GM18861 (cell line): ENCODE measurements at regions not wholly inside any gene's neighbourhood (a gene's known extent, or its start where the extent isn't known, plus 50 kb on each side); places are given as distances from the start of the nearest gene placed in this dataset.

ENCODE experiments used
- ATAC-seq: cut with Tn5 transposase; IDR thresholded peaks from one replicate; pipeline ENCODE4 v1.9.1; 2021; ENCODE audit not compliant: unreplicated experiment

DNA sequence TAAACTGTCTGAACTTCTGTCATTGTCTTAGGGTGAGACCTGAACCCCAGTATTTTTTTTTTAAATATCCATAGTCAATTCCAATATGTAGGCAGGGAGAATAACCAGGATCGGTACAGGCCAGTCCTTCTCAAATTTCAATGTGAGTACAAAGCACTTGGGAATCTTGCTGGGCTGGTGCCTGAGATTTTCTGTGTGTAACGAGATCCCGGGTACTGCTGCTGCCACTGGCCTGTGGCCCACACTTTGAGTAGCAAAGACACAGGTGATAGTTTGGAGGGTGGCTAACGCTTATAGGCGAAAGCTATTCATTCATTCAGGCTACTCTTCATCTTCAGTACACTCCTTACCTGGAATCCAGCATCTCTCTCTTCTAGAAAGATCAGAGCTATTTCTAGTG is 923.6 kb upstream of the TENM3 start:
- ATAC-seq: no peak

- no peak for ATAC-seq
Measured at GRCh38 chr4:181323061-181323460, 920.1 kb upstream of the TENM3 start.

DNA sequence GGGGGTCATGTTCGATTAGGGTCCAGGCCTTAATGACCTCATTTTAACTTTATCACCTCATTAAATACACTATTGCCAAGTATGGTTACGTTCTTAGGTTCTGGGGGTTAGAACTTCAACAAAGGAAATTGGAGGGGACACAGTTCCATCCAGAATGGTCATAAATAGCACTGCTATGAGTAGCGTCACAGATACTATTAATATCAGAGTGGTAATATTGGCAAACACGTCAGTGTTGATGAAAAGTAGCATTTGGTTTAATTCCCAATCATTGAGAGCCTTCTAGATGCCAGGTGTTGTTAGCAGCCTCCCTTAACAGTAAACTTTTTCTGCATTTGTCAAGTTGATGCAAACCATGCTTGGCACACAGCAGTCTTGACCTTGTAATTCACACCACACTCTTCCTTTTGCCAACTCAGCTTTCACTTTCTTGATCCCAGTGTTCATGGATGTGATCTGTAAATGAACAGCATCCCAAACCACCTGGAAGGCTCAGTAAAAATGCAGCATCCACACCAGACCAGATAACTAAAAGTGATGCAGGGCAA is 912.5 kb upstream of the TENM3 start:
- ATAC-seq: no peak

DNA sequence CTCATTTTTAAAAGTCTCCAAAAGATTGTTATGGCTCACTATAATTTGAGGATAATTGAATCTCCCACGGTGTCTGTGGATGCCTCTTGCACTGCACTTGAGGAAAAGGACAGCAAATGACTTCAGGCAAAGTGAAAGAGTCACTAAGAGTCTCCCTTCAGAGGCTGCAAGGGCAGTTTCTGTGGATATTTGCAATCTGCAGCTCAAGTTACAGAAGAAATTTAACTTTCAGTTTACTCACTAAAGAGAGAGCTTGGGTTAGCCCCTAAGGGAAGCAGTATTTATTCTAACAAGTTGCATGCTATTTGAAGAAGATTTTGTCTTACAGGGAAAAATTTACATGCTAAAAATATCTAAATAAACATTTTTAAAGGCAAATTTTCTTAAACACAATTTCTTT is 912.0 kb upstream of the TENM3 start:
- no peak for ATAC-seq

- no peak for ATAC-seq
Measured at GRCh38 chr4:181345931-181346330, 897.3 kb upstream of the TENM3 start.

- ATAC-seq: no peak
Measured at GRCh38 chr4:181350615-181351415, 892.4 kb upstream of the TENM3 start.

GRCh38 chr4:181364504-181364903 is 878.7 kb upstream of the TENM3 start:
- ATAC-seq: no peak

GRCh38 chr4:181365671-181366070 is 877.5 kb upstream of the TENM3 start:
- no peak for ATAC-seq

DNA sequence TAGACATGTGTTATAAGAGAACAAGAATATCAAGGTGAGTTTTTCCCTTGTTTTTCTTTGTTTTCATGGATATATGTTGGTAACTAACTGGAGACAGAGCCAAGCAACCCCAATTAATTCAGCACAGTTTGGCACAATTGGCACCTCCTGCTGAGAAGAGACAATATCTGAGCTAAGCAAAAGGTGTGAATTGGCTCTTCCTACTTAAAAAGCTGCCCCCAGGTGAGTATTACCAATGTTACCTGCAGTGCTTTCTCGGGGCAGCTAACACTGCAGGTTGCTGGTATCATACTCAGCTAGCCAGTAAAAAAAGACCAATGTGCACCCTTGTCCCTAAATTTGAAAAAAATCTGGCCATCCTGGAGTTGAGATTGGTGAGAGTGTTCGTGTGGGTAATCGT is 871.2 kb upstream of the TENM3 start:
- ATAC-seq: no peak

DNA sequence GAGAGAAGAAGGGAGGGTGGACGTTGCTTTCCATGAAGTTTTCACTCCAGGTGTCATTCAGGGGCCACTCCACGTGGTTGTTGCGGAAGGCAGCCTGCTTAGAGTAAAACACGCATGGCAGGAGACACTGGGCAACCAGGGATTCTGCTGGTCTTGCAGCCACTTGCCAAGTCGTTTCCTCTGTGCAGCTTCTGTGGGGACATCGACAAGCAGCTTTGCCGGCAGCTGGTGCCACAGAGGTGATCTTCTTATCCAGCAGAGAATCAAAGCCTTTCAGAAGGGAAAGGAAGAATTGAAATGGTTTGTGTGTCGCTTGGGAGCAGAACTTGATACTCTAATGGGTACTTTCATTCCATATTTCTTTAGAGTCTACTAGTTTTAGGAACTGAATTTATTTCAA is 867.1 kb upstream of the TENM3 start:
- no peak for ATAC-seq

DNA sequence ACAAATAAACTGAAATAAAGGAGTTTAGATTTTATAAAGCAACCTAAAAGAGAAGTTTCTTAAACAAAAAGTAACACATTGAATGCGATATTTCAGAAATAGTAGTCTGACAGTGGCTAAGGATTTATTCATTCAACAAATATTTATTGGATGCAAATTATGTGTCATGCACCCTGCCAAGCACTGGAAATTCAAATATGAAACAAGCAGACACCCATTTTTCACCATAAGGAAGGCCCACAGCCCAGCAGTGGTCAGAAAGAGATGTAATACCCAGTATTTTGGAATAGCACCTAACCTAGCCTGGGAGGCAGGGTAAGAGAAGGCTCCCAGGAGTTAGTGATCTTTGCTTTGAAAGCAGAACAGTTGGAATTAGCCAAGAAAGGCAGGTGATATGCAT is 855.1 kb upstream of the TENM3 start:
- no peak for ATAC-seq

DNA sequence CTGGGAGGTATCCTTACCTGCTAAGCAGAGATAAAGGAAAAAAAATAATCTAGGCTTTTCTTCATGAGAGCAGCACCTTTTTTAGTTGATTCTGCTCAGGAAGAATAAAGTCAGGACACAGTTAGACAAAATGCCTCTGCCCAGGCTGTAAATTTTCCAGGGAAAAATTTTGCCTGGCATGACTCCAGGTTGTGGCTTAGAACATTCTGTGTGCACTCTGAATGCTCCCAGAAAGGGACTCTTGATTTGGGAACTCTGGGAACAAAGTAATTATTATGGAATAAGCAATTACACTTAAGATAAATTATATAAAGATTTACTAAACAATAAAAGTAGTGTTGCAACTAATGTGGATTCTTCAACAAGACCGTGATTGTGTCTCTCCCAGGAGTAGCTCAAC is 826.2 kb upstream of the TENM3 start:
- ATAC-seq: no peak

GRCh38 chr4:181418496-181418895 is 824.7 kb upstream of the TENM3 start:
- no peak for ATAC-seq

GRCh38 chr4:181420950-181421349 is 822.3 kb upstream of the TENM3 start:
- no peak for ATAC-seq

GRCh38 chr4:181424362-181425016 is 818.7 kb upstream of the TENM3 start:
- ATAC-seq: no peak

DNA sequence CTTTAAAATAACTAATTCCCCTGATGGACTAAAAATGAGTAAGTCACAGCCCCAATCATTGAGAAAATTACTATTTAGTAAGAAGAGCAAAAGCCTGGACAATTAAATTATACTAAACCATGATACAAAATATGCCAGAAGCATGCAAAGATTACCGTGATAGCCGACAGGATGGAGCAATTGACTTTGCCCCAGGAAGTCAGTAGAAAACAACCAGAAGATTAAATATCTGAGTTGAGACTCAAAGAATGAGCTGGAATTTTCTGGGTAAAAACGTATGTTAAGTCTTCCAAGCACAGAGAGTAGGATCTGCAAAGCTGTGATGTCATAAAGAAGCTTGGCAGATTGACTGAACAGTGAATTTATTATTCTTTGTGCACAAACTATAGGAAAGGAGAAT is 816.1 kb upstream of the TENM3 start:
- ATAC-seq: no peak

GRCh38 chr4:181431006-181431405 is 812.2 kb upstream of the TENM3 start:
- ATAC-seq: no peak

DNA sequence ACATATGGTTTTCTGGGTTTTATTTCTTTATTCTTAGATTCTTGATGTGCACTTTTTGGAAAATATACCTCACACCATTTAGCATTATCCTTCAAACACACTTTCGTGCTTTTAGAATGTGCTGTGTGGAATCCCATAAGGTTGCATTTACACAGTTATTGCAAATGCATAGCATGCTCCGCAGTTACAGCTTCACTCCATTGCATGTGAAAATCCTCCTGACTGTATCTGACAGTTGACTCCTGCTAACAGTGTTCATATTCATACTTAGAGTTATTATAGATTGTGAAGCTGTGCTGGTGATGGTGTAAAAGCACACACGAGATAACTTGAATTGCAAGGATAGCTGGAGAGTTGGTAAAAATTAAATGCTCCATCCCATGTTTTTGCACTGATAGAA is 811.5 kb upstream of the TENM3 start:
- ATAC-seq: no peak

DNA sequence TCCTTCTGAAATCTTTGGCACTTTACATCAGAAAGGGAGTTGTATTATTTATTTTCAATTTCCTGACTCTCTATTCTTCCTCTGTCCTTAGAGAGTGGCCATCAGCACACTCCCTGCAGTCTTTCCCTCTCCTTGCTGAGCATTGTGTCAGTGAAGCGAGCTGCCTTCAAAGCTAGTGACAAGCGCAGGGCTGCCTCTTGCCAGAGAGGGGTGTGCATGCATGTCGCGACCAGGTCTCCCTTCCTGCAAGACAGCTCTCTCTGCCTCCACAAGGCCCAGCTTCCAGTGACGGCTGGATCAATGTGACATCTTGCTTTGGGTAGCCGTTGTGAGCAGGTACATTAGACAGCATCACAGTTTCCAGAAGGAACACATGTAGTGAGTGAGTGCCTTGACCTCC is 810.9 kb upstream of the TENM3 start:
- ATAC-seq: no peak

GRCh38 chr4:181437895-181438294 is 805.3 kb upstream of the TENM3 start:
- ATAC-seq: no peak

DNA sequence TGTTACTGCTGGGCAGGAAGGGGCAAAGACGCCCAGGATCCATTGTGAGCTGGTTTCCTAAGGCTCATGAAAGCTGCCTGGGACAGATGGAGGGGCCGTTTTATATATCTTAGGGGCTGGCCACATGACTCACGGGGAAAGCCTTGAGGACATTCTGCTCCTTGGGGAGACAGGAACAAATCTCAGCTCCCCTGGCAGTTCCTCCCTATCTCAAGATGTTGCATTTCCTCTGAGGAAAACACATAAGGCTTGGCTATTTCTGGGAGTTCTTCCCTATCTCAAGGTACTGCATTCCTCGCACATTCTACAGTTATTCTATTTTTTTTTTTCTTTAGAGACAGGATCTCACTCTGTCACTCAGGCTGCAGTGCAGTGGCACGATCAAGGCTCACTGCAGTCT is 804.6 kb upstream of the TENM3 start:
- no peak for ATAC-seq

DNA sequence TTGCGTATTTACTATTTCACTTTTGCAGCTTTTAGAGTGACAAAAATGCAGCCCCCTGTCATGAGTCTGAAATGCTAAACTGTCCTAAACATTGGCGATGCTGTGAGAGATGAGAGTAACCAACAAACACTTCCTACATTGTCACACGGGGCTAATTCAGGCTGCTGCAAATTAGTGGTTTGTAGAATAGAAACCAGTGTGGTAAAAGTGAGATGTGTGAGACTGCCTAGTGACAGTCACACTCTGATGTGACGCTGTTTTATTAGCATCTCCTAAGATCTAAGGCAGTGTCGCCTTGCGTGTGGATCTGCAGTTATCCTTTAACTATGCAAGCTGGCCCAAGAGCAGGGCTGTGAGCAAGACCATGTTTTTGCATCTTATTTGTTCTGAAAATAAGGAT is 800.2 kb upstream of the TENM3 start:
- no peak for ATAC-seq
